ENCODE measurements at regions not wholly inside any gene's neighbourhood (a gene's known extent, or its start where the extent isn't known, plus 50 kb on each side); places are given as distances from the start of the nearest gene placed in this dataset.

- no peak for DNase-seq
These were observed 162.0 kb upstream of the SOX11 start for GRCh38 chr2:5530011-5530696.

- DNase-seq: no peak
These were observed 156.9 kb upstream of the SOX11 start for GRCh38 chr2:5535301-5535700.

- no peak for DNase-seq
These were observed 154.9 kb upstream of the SOX11 start for GRCh38 chr2:5537180-5537688.

GRCh38 chr2:5538313-5538712, 153.9 kb upstream of the SOX11 start:
- no peak for DNase-seq

GRCh38 chr2:5538772-5539171, 153.4 kb upstream of the SOX11 start:
- DNase-seq: no peak

GRCh38 chr2:5539282-5540165, 152.7 kb upstream of the SOX11 start:
- no peak for DNase-seq

- DNase-seq: no peak
These were observed 151.3 kb upstream of the SOX11 start for GRCh38 chr2:5540856-5541255.

GRCh38 chr2:5544205-5544786, 147.9 kb upstream of the SOX11 start:
- no peak for DNase-seq

GRCh38 chr2:5546181-5546580, 146.0 kb upstream of the SOX11 start:
- DNase-seq: no peak

GRCh38 chr2:5548991-5549715, 143.0 kb upstream of the SOX11 start:
- no peak for DNase-seq

GRCh38 chr2:5549771-5550170, 142.4 kb upstream of the SOX11 start:
- no peak for DNase-seq

- no peak for DNase-seq
These were observed 136.5 kb upstream of the SOX11 start for GRCh38 chr2:5555636-5556035.

- no peak for DNase-seq
These were observed 131.2 kb upstream of the SOX11 start for GRCh38 chr2:5561006-5561405.

- no peak for DNase-seq
These were observed 129.8 kb upstream of the SOX11 start for GRCh38 chr2:5562426-5562825.

- no peak for DNase-seq
These were observed 129.3 kb upstream of the SOX11 start for GRCh38 chr2:5562865-5563264.

GRCh38 chr2:5563411-5563810, 128.8 kb upstream of the SOX11 start:
- no peak for DNase-seq

GRCh38 chr2:5569256-5569655, 122.9 kb upstream of the SOX11 start:
- DNase-seq: no peak

- no peak for DNase-seq
These were observed 116.2 kb upstream of the SOX11 start for GRCh38 chr2:5576015-5576414.

- DNase-seq: no peak
These were observed 104.4 kb upstream of the SOX11 start for GRCh38 chr2:5587766-5588165.

GRCh38 chr2:5588601-5589000, 103.6 kb upstream of the SOX11 start:
- DNase-seq: no peak

GRCh38 chr2:5589183-5589582, 103.0 kb upstream of the SOX11 start:
- DNase-seq: no peak

- DNase-seq: no peak
These were observed 101.3 kb upstream of the SOX11 start for GRCh38 chr2:5590886-5591285.

- no peak for DNase-seq
These were observed 99.3 kb upstream of the SOX11 start for GRCh38 chr2:5592916-5593315.
